NB4 (cell line): ENCODE measurements at regions not wholly inside any gene's neighbourhood (a gene's known extent, or its start where the extent isn't known, plus 50 kb on each side); places are given as distances from the start of the nearest gene placed in this dataset.

Experiments
- POLR2A ChIP-seq: IDR thresholded peaks from 2 replicates; pipeline ENCODE4 v1.6.1; 2011; ENCODE audit warnings: mild to moderate bottlenecking; ENCODE audit not compliant: insufficient read length; ENCODE audit errors: extremely low read depth
- TF ChIP-seq, protein P1 (sequence below): IDR thresholded peaks from one replicate; pipeline ENCODE4 v1.5.1; 2012; ENCODE audit warnings: low read depth, low read length

GRCh38 chr14:59103396-59103795 lies 85.1 kb upstream of the DAAM1 start:
- no peak for TF ChIP-seq POLR2A
- TF ChIP-seq, protein P1, sequence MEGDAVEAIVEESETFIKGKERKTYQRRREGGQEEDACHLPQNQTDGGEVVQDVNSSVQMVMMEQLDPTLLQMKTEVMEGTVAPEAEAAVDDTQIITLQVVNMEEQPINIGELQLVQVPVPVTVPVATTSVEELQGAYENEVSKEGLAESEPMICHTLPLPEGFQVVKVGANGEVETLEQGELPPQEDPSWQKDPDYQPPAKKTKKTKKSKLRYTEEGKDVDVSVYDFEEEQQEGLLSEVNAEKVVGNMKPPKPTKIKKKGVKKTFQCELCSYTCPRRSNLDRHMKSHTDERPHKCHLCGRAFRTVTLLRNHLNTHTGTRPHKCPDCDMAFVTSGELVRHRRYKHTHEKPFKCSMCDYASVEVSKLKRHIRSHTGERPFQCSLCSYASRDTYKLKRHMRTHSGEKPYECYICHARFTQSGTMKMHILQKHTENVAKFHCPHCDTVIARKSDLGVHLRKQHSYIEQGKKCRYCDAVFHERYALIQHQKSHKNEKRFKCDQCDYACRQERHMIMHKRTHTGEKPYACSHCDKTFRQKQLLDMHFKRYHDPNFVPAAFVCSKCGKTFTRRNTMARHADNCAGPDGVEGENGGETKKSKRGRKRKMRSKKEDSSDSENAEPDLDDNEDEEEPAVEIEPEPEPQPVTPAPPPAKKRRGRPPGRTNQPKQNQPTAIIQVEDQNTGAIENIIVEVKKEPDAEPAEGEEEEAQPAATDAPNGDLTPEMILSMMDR = no peak
